OCI-LY1 (cell line): ENCODE measurements at regions not wholly inside any gene's neighbourhood (a gene's known extent, or its start where the extent isn't known, plus 50 kb on each side); places are given as distances from the start of the nearest gene placed in this dataset.

Experiments
- H2AFZ ChIP-seq: fragments of 200-600 bp; sonication (generic), shearing (Covaris generic); 2 replicates; pipeline ENCODE4 v1.6.0; 2014; ENCODE audit warnings: antibody characterized with exemption, mild to moderate bottlenecking, low read length
- H3F3A ChIP-seq: fragments of 200-600 bp; sonication (generic), shearing (Covaris generic); 2 replicates; pipeline ENCODE4 v1.6.0; 2014; ENCODE audit warnings: mild to moderate bottlenecking, antibody characterized with exemption, low read length, moderate library complexity; ENCODE audit not compliant: insufficient read depth
- H3K27ac ChIP-seq: fragments of 200-600 bp; sonication (generic); 2 replicates; pipeline ENCODE4 v1.5.1; 2014; ENCODE audit warnings: low read length, mixed run types, mild to moderate bottlenecking, low read depth; ENCODE audit not compliant: poor library complexity, severe bottlenecking
- H3K27me3 ChIP-seq: fragments of 200-600 bp; sonication (generic); 2 replicates; pipeline ENCODE4 v1.6.0; 2014; ENCODE audit warnings: antibody characterized with exemption, mild to moderate bottlenecking, low read length, moderate library complexity; ENCODE audit not compliant: insufficient read depth
- H3K36me3 ChIP-seq: fragments of 200-600 bp; sonication (generic); 2 replicates; pipeline ENCODE4 v1.6.1; 2014; ENCODE audit warnings: mild to moderate bottlenecking, antibody characterized with exemption, low read length, moderate library complexity, mixed read lengths; ENCODE audit not compliant: insufficient read depth
- H3K4me1 ChIP-seq: fragments of 200-600 bp; sonication (generic); 2 replicates; pipeline ENCODE4 v1.5.1; 2014; ENCODE audit warnings: mild to moderate bottlenecking, low read length, moderate library complexity; ENCODE audit not compliant: insufficient read depth, severe bottlenecking
- H3K4me2 ChIP-seq: fragments of 200-600 bp; sonication (generic), shearing (Covaris generic); 2 replicates; pipeline ENCODE4 v1.6.1; 2014; ENCODE audit warnings: low read length
- H3K4me3 ChIP-seq: fragments of 200-600 bp; sonication (generic); 2 replicates; pipeline ENCODE4 v1.5.1; 2014; ENCODE audit warnings: low read length, low read depth, mild to moderate bottlenecking, mixed read lengths; ENCODE audit not compliant: poor library complexity, severe bottlenecking
- H3K79me2 ChIP-seq: fragments of 200-600 bp; shearing (Covaris generic); 2 replicates; pipeline ENCODE4 v1.6.1; 2016; ENCODE audit warnings: mixed run types, low read length, mixed read lengths; ENCODE audit not compliant: insufficient read depth
- H3K9ac ChIP-seq: fragments of 200-600 bp; sonication (generic), shearing (Covaris generic); 2 replicates; pipeline ENCODE4 v1.6.1; 2014; ENCODE audit warnings: mild to moderate bottlenecking, low read length, mixed read lengths
- H3K9me2 ChIP-seq: fragments of 200-600 bp; sonication (generic), shearing (Covaris generic); 2 replicates; pipeline ENCODE4 v1.6.1; 2014; ENCODE audit warnings: low read depth, mild to moderate bottlenecking, low read length, mixed read lengths
- H3K9me3 ChIP-seq: fragments of 200-600 bp; shearing (Covaris generic); 2 replicates; pipeline ENCODE4 v1.6.1; 2014; ENCODE audit warnings: low read length, mixed read lengths
- H4K20me1 ChIP-seq: fragments of 200-600 bp; sonication (generic), shearing (Covaris generic); 2 replicates; pipeline ENCODE4 v1.6.0; 2016; ENCODE audit warnings: mild to moderate bottlenecking, low read length; ENCODE audit not compliant: insufficient read depth
- EZH2 ChIP-seq: fragments of 200-600 bp; sonication (generic), shearing (Covaris generic); IDR thresholded peaks from 2 replicates; pipeline ENCODE4 v1.8.0; 2017; ENCODE audit warnings: borderline replicate concordance, mixed run types, mild to moderate bottlenecking, antibody characterized with exemption, low read length, moderate library complexity, mixed read lengths
- TF ChIP-seq, protein P1 (sequence below): fragments of 200-600 bp; sonication (generic), shearing (Covaris generic); IDR thresholded peaks from 2 replicates; pipeline ENCODE4 v1.5.1; 2017; ENCODE audit warnings: mild to moderate bottlenecking, antibody characterized with exemption, low read length, moderate library complexity, mixed read lengths

DNA sequence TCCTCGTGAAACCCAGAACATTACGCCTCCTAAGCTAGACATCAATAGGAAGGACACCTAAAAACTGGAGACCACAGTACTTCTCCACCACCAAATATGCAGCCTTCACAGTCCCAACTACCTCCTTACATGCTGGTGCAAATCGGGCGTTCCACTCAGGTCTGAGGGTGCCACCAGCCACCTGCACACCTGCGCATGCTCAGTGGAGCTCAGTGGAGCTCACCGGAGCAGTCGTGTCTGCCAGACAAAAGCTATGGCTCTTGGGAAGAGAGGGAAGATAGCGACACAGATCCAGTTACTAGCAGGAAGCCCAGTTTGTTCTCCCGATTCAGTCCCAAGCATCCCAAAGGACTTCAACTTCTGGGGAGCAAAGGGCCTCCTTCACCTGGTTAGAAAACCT is 237.1 kb downstream of the TSHZ3 start:
- H4K20me1 ChIP-seq = no peaks in the 10 kb centered on the region
- no peaks in the 10 kb centered on the region for H3K27me3 ChIP-seq
- H3K9me3 ChIP-seq = no peaks in the 10 kb centered on the region
- H3K4me2 ChIP-seq = no peak overlapping the region
- H3K79me2 ChIP-seq = no peaks in the 10 kb centered on the region
- no peak overlapping the region for H3K9ac ChIP-seq
- no peaks in the 10 kb centered on the region for H3F3A ChIP-seq
- no peak overlapping the region for H3K27ac ChIP-seq
- H3K36me3 ChIP-seq = no peaks in the 10 kb centered on the region
- TF ChIP-seq EZH2 = no peak
- TF ChIP-seq, protein P1, sequence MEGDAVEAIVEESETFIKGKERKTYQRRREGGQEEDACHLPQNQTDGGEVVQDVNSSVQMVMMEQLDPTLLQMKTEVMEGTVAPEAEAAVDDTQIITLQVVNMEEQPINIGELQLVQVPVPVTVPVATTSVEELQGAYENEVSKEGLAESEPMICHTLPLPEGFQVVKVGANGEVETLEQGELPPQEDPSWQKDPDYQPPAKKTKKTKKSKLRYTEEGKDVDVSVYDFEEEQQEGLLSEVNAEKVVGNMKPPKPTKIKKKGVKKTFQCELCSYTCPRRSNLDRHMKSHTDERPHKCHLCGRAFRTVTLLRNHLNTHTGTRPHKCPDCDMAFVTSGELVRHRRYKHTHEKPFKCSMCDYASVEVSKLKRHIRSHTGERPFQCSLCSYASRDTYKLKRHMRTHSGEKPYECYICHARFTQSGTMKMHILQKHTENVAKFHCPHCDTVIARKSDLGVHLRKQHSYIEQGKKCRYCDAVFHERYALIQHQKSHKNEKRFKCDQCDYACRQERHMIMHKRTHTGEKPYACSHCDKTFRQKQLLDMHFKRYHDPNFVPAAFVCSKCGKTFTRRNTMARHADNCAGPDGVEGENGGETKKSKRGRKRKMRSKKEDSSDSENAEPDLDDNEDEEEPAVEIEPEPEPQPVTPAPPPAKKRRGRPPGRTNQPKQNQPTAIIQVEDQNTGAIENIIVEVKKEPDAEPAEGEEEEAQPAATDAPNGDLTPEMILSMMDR = no peak
- no peak overlapping the region for H2AFZ ChIP-seq
- no peak overlapping the region for H3K4me3 ChIP-seq
- H3K9me2 ChIP-seq = no peaks in the 10 kb centered on the region
- no peaks in the 10 kb centered on the region for H3K4me1 ChIP-seq

DNA sequence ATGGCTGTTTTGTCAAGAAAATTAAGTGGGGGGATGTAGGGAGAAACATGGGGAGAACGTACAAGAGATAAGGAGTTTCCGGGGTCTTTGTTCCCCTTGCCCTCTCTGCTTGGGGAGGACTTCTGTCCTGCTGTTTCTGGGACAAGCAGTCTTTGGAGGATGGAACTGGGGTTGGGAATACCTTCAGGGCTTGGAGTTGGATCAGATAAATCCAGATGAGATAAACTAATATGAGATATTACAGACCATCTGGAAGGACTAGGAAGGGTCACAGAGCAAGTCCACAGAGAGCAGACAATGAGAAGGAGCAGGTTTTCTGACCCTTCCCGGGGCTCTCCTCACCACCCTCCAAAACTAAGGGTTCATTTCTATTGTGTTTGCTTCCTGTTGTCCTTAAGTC is 237.5 kb downstream of the TSHZ3 start:
- TF ChIP-seq, protein P1 = no peak
- no peak for TF ChIP-seq EZH2
- Histone ChIP-seq H2AFZ (no peak overlapping the region), H3K4me1 (no peaks in the 10 kb centered on the region), H3K4me2 (no peak overlapping the region), H3K9ac (no peak overlapping the region), H3K9me3 (no peaks in the 10 kb centered on the region), H3K4me3 (no peak overlapping the region), H3K79me2 (no peaks in the 10 kb centered on the region), H3K27me3 (no peaks in the 10 kb centered on the region), H3K9me2 (no peaks in the 10 kb centered on the region), H3K27ac (no peak overlapping the region), H3F3A (no peaks in the 10 kb centered on the region), H4K20me1 (no peaks in the 10 kb centered on the region), H3K36me3 (no peaks in the 10 kb centered on the region)

DNA sequence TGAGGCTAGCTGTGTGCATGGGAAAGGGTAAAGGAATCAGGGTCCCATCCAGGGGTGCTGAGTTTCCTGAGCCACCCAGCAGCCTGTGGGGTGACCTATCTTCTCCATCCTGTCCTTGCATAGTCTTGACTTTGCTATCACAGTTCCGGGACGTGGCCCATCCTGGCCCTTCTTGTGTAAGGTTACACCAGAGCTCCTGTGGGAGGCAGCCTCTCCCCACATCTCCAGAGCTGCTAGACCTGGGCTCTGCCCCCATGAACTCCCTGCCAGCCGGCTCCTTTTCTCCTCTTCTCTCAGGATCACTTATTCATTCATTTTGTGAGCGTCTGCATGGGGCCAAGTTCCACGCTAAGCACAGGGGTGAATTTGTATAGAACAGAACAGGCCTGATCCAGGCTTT is 238.9 kb downstream of the TSHZ3 start:
- Histone ChIP-seq H3K27ac (no peak overlapping the region), H3K4me2 (no peak overlapping the region), H3K9ac (no peak overlapping the region), H3K4me1 (no peaks in the 10 kb centered on the region), H3K27me3 (no peaks in the 10 kb centered on the region), H3K36me3 (no peaks in the 10 kb centered on the region), H3K9me2 (no peaks in the 10 kb centered on the region), H3K9me3 (no peaks in the 10 kb centered on the region), H2AFZ (no peak overlapping the region), H3K4me3 (no peak overlapping the region), H4K20me1 (no peaks in the 10 kb centered on the region), H3K79me2 (no peaks in the 10 kb centered on the region), H3F3A (no peaks in the 10 kb centered on the region)
- TF ChIP-seq, protein P1 = no peak
- no peak for TF ChIP-seq EZH2
